HG03159 (cell line): ENCODE measurements at regions not wholly inside any gene's neighbourhood (a gene's known extent, or its start where the extent isn't known, plus 50 kb on each side); places are given as distances from the start of the nearest gene placed in this dataset.

ENCODE experiments used
- ATAC-seq: cut with Tn5 transposase; IDR thresholded peaks from one replicate; pipeline ENCODE4 v1.9.1; 2021; ENCODE audit warnings: mild to moderate bottlenecking, moderate library complexity; ENCODE audit not compliant: unreplicated experiment

DNA sequence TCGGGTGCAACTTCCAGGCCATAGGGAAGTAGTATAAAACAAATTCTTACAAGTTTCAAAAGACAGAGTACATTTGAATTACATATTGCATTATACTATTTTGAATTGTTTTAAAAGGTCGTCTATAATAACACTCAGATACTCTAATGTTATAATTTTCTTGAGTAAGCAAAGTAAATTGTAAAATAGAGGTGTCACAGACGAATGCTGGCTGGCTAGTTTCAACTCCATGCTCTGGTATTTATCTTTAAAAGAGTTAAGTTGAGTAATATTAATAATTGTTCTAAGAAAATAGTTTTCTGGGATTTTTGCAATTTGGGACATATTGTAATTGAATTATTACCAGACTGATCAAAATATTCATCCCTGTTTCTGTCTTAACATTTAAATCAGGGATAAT, 764.9 kb downstream of the TECRL start:
- no peak for ATAC-seq

DNA sequence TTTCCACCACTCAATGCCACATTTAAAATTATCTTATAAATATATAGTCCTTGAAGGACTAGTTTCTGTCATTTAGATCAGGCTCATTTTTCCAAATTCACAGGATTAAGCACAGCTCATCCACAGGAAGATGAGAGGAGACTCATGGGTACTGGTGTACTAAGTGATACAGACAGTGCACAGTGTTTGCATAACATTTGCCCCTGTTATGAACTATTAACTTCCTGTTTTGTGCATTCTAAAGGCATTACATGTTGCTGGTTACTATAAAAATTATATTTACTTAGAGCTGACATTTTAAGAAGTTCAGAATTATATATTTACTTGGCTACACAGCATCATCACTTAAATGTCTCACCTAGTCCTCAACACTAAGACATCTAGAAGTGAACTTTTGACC, 772.0 kb downstream of the TECRL start:
- no peak for ATAC-seq

DNA sequence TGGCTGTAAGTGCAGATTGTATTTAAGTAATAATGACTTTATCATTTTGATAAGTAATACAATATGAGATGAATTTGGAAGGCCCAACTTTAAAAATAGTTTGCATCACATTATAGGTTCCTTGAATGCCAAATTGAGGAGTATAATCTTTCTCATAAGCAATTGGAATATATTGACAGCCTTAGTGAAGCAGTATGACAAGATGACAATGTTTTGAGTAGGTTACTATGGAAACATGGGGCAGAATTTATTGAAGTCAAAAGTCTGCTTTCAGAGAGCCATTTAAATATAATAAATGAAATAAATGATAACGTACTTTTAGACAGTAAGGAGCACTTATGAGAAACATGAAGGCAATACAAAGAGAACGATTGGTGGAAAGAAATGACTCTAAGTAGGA, 776.4 kb downstream of the TECRL start:
- ATAC-seq, result no peak

DNA sequence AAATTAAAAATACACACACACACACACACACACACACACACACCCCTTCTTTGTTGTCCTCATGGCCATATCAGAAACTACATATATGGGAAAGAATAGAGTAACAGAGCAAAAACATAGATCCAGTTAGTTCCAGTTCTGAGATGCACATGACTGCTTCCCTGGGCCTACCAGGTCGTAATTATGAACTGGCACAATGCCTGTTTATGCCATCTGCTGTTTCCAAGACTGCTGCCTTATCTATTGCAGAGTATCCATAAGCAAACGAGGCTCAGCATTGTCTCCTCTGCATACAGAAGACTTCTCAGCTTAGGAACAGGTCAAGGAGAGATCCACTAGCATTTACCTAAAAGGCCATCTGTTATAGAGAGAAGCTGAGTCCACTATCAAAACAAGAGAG, 789.0 kb downstream of the TECRL start:
- ATAC-seq, result no peak

DNA sequence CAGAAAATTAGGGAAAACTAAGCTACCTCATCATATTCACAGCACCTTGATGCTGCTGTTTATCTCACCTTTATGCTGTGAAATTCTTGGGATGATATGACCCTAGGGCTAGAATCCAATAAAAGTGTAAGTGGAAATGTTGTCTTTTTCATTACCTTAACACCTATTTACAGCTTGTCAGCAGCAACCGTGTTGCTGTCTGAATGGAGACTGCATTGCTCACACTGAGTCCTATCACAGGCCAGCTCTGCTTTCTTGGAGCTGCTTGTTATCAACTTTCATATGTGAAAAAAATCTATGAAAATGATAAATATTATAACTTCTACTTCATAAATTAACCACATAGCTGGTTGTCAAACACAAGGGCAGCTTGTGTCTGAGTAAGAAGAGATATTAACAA, 789.5 kb downstream of the TECRL start:
- ATAC-seq, result no peak

- no peak for ATAC-seq
These were observed 790.1 kb downstream of the TECRL start for GRCh38 chr4:63618883-63619718.

DNA sequence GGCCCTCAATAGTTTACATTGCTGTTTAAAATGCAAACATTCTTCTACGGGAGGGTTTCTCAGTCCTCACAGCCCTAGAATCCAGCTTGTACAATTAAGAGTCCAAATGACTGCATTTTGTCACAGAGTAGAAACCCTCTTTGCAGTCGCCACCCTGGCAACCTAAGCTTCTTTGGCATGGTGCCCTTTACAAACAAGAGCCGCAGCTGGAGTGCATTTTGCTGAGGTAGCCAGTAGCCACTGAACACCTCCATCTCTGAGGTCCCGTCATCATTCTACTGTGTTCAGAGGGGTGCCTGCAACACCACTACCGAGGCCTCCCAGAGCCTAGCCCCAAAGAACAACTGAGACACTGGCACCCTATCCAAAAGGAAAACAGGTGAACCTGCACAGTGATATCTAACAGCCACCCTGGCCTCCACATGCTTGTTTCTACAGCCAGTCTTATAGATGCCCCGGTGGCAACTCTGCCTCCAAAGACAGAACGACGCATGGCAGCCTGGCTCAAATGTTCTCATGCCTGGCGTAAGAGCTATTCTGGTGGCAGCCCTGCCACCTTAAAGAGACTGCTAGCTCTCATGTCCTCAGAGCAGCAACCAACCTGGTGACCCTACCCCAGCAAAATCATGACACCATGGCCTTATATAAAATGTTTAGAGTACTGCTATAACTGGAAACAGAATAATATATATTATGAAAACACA, 801.9 kb downstream of the TECRL start:
- no peak for ATAC-seq

DNA sequence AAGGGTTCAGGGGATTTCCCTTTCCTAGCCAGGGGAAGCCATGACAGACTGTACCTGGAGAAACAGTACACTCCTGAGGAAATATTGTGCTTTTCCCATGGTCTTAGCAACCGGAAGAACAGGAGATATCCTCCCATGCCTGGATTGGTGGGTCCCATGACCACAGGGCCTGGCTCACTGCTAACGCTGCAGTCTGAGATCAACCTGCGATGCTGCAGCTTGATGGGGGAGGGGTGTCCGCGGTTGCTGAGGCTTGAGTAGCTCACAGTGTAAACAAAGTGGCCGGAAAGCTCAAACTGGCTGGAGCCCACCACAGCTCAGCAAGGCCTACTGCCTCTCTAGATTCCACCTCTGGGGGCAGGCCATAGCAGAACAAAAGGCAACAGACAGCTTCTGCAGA, 819.5 kb downstream of the TECRL start:
- ATAC-seq, result no peak

DNA sequence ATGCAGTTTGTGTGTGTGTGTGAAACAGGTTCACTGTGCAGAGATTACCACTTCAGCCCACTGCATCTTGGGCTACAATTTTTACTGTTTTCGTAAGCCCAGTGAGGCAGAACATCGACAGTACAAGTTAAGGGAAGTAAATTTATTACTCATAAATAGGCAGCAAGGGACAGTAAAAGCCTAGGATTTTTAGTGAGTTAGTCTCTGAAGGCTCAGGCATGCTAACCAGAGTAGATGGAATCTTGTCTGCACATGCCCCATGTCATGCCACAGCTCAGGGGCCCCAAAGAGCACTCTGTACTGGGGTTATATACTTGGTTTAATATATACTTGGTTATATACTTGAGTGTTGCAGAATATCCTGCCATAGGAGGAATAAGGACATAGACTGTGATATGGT, 825.7 kb downstream of the TECRL start:
- ATAC-seq, result no peak

DNA sequence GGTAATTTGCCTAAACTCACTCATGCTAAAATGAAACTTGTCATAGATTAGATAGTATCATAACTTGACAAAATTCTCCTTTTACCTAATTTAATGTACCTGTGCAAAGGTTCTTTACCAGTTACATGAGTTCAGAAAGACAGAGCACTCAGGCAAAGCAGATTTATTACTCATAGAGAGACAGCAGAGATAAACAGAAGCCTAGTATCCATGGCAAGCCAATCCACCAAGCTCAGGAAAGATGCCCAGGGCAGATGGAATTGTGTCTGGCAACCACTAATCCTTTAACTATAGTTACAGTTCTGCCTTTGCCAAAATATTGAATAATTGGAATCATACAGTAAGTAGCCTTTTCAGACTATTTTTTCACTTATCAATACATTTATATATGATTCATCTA, 826.2 kb downstream of the TECRL start:
- no peak for ATAC-seq

DNA sequence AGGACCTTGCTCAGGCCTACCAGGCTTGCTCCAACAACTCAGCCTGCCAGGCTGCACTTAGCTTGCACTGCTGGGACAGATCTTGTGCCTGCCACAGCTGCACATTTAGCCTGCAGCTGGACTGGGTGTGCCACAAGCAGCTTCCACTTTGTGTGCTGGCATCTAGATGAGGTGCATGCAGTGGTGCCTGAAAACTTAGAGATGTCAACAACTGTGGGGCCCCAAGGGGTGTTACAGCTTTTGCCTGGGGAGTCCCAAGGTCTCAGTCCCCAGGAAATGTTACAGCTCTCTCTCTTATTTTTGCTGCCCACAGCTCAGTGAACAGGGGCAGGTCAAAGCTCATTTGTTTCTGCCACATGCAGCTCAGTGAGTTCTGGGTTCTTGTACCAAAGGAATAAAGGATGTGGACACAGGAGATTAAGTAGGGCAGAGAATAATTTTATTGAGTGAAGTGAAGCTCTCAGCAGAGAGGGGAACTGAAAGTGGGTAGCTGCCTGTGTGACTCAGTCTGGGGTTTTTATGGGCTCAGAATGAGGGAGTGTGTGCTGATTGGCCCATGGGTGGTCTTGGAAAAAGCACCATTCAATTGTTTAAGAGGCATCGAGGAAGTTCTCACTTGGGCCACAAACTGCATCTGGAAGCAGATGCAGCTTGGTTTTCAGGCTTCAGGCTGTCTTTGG, 828.3 kb downstream of the TECRL start:
- ATAC-seq, result peak; percentile 65

DNA sequence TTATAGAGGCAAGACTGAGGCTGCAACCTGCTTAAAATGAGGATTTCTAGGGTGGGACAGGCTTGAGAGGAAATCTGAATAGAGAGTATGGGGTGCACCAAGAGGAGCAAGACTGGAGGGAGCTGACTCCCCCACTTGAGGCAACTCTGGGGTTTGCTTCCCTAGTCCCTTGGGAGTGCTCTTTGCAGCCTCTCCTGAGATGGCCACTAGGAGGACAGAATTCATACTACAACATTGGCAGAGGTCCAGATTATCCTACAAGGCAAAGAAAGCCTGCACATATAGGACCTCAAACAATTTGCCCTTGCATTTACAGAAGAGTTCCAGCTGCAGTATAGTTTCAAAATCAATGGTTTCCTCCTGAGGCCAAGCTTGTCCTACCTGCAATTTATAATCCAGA, 830.9 kb downstream of the TECRL start:
- ATAC-seq, result no peak

GRCh38 chr4:63566658-63567057, 842.6 kb downstream of the TECRL start:
- ATAC-seq, result no peak

DNA sequence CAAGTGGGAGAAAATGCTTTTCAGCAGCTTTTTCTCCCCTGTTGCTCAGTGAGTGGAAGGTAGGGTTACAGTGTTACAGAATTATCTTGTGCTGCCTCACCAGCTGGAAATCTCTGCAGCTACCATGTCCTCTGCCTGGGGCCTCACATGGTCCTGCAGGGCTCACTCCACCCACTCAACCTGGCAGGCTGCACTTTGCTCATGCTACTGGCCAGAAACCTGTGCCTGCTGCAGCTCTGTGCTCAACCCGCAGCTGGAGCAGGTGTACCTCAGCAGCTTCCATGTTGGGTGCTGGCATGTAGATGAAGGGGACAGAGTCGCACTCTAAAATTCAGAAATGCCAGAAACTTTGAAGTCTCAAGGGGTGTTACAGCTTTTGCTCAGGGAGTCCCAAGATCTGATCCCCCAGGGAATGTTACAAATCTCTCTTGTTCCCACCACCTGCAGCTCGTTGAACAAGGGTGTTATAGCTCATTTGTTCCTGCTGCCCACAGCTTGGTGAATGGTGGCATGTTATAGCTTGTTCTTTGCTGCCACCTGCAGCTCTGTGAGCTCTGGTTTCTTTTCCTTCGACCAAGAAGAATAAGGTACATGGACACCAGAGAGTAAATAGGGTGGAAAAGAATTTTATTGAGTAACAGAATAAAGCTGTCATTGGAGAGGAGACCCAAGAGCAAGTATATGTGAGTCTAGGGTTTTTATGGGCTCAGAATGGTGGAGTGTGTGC, 845.8 kb downstream of the TECRL start:
- no peak for ATAC-seq

DNA sequence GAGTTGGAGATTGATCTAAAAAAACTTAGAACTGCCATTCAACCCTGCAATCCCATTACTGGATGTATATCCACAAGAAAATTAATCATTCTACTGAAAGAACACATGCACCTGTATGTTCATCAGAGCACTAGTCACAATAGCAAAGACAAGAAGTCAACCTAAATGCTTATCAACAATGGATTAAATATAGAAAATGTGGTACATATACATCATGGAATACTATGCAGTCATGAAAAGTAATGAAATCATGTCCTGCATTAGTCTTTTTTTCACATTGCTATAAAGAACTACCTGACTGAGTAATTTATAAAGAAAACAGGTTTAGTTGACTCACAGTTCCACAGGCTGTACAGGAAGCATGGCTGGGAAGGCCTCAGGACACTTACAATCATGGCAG, 850.5 kb downstream of the TECRL start:
- ATAC-seq, result no peak

DNA sequence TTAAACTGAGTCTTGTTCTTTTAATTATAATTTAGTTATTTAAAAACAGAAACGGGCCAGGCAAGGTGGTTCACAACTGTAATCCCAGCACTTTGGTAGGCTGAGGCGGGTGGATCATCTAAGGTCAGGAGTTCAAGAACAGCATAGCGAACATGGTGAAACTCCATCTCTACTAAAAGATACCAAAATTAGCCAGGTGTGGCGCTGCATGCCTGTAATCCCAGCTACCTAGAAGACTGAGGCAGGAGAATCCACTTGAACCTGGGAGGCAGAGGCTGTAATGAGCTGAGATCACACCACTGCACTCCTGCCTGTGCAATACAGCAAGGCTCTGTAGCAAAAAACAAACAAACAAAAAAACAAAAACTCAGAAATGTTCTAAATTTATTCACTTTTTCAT, 852.9 kb downstream of the TECRL start:
- no peak for ATAC-seq

GRCh38 chr4:63553123-63553522, 856.1 kb downstream of the TECRL start:
- ATAC-seq, result no peak

DNA sequence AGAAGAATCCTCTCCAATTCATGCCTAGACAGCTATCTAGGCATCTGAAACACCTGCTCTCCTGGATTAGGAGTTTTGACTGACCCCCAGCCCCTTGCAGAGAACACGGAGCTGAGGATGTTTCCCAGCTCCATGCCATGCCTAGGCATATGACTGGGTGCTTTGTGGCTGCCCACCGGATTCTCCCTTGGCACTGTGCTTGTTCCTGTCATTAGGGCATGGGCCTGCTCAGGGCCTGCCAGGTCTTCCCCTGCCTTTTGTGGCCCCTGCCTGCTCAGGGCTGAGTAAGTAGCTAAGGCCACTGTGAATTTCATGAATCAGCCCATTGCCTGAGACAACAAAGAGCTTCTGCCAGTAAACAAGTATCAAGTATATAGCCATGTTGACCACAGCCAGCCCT, 867.4 kb downstream of the TECRL start:
- no peak for ATAC-seq

DNA sequence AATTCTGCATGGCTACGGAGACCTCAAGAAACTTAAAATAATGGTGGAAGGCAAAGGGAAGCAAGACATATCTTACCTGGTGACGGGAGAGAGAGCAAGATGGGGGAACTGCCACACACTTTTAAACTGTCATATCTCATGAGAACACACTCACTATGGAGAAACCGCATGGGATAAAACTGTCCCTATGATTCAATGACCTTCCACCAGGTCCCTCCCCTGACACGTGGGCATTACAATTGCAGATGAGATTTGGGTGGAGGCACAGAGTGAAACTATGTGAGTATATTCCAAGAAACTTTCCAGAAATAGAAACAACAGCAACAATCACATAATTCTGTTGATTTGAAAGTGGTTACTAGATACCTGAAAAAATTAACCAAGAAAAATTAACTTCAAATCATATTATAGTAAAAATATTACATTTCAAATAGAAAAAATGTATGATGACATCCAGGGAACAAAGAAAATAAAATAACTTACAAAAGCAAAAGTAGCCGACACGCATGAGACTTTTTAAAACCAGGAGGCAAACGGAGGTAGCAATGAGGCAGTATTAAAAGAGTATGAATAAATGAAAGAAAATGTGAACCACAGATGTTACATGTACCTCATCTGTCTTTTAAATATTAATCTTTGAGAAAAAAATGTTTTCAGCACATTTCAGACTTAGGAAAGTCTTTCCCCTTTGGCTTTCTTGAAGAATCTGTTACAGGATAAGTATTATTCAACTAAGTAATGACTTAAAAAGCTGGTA, 879.5 kb downstream of the TECRL start:
- no peak for ATAC-seq

DNA sequence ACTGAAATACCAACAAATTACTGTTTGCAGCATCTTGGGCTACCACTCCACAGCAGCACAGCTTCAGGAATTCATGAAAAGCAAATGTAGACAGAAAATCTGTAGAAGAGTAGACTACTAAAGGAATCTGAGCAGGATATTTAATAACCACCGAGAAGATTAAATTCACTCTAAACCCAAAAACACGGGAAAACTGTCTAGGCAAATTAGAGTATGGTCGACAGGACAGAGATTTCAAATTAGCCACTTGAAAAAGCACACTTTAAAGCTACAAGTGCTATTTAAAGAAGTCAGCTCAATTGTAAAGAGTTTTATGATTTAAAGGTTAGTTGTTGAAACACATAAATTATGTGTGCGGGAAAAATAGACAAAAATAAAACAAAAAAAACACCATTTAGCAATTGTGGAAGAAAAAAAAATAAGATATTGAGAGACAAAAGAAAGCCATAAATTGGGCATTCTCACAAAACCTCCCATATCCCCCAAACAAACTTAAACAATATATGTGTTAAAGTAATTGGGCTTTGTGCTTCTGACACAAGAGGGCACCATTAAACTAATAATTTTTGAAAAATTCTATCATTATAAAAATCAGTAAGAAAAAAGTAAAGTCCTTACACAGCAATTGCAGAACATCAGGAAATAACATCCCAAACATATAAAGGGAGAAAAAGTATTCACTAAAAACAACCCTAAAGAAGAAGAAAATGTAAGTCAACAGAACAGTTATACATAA, 880.8 kb downstream of the TECRL start:
- no peak for ATAC-seq
